Fibroblast of skin of left quadriceps (primary cell): ENCODE measurements at regions not wholly inside any gene's neighbourhood (a gene's known extent, or its start where the extent isn't known, plus 50 kb on each side); places are given as distances from the start of the nearest gene placed in this dataset.

Source experiments
- DNase-seq, 2 experiments: peaks; one replicate each; pipeline ENCODE4 v3.0.0-alpha.2; 2013; ENCODE audit warnings: low read depth in 2 of 2

DNA sequence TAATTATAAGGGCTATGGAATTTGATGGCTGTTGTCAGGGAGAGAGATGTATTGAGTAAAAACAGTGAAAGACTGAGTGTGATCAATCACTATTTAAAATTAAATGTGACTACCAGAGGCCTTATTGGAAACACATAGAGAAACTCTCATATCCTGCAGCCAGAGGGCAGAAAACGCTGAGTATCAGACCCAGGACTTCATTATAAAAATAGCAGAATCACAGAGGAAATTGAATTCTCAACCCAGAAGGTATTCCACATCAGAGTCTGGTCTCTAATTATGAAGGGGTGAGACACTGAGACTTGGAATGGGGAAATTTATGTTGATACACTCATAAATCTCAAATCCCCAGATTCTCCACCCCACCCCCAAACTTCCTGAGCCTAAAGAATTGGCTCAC is 69.5 kb upstream of the IL6 start:
- no peak for DNase-seq

DNA sequence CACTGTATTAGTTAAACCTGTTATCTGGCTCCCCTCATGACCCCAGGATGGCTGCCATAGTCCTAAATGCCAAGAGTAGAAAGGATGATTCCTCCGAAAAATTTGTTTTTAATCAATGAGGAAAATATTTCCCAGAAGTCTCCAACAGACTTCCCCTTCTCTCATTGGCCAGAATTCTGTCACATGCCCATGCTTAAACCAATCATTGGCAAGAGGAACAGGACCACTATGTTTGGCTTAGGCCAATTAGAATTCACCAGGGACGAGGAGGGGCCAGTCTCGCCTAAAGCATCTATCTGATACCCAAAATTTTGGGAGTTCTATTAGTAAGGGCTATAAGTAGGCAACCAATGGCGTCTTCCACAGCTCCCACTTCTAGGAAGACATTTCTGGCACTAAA is 71.2 kb upstream of the IL6 start:
- no peak for DNase-seq

DNA sequence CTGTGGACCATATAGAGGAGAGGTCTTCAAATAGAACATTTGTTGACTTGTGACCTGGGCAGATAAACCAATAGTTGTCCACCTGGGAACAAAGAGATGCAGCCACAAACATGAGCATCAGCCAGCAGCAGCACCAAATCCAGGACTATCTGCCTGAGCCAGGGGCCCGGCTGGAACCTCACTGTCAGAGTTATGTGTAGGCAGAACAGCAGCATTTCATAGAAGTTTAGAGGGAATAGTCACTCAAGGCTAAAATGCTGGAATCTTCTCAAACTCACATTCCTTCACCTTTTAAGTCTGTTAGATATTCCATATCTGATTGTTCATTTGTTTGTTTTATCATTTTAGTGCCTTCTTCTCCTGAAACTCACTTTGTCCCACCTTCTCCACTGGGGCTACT is 72.2 kb upstream of the IL6 start:
- no peak for DNase-seq

DNA sequence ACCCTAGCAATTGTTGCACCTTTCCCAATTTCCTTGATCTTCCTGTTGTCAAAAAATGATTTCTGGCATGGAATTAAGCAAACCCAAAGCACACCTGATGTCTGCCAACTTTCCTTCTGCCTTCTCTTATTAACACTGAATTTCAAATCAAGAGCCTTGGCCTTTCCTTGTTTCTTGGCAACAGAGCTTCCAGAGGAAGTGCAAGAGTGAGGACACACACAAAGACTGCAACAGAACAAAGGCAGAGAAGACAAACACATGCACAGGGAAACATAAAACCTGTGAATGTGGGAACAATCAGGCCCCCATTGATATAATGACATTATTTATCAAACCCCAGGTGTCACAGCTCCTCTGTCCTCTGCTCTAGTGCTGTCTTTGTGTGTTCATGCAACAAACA is 73.0 kb upstream of the IL6 start:
- DNase-seq: no peak

DNA sequence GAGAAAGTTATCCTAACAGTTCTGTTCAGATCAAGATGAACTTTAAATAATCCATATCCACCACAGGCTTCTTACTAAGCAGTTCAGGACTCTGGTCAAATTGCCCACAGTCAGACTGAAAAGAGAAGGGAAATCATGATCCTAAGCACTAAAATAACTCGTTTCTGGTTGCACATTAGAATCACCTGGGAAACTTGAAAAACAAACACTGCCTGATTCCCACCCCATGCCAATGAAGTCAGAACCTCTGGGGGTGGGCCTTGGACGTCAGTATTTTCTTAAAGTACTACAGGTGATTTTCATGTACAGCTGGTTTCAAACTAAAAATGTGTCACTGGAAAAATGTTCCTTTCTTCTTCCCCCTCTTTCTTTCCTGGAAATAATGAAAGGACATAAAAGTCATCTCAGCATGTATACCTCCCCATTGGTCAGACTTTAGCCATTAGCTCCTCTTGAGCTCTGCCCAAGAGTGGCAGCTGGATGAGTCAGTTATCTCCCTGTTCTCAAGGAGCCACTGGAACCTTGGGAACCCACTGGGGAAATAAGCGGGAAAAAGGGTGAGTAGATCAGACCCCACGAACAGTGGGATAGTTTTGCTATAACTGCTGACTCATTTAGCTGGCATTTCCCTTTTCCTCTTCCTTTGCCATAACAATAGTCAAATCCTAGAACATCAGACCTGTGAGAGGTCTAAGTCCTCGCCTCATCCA is 75.3 kb upstream of the IL6 start:
- DNase-seq: no peak

DNA sequence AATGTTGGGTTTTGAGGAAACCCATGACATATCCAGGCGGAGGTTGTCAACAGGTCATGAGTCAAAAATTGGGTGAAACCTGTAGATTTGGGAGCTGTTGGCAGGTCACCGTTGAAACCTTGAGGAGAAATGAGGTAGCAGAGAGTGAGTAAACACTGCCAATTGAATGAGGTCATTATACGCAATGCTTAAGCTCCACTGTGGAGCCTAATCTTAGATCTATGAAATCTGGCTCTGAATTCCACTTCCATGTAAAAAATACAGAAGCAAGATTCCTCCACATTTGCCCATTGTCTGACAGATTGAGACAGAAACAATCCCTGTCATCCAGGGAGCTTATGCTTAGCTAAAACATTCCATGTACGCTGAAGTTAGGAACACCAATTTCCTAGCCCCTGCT is 76.0 kb upstream of the IL6 start:
- DNase-seq: no peak

DNA sequence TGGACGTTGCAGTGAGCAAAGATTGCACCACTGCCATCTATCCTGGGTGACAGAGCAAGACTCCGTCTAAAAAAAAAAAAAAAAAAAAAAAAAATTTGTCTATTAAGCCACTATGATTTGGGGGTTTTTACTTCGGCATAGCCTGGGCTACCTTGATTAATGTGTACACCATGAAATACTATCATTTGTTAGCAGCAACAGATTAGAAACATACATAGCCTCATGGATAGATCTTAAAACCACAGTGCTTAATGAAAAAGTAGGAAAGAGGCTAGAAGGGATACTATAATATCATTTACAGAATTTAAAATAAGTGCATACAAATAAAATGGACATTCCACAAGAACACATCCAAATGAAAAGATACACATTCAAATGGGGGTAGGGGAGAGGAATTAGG is 77.3 kb upstream of the IL6 start:
- DNase-seq: no peak

DNA sequence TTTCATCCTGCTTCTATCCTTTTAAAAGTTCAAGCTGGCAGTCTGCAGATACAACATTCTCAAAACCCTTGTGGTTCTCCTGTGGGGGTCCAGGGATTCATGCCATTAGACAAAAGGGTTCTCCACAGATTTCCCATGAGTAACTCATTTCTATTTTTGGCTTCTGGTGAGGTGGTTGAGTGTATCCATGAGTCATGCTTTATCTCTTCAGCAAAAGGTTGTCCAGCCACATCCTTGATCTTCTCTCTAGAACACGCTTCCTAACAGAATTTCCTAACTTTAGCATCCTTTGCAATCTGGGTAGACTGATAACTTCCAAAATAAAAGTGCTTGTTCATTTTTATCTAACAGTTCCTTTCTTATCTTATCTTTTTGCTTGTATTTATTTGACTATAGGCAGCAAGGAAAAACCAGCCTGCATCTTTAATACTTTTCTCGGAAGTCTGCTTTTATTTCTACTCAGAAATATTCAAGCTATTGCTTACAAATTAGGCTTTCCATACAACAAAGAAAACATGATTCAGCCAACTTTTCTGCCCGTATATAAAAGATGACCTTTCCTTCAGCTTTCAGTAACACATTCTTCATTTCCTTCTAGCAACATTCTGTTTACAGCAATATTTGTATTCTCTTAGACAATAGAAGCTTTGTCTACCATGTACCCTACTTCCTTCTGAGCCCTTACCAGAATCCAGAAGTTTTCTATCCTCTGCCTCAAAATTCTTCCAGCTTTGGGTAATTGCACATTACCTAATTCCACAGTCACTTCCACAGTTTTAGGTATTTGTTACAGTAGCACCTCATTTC is 79.3 kb upstream of the IL6 start:
- DNase-seq: peak; percentile 58 to 61

DNA sequence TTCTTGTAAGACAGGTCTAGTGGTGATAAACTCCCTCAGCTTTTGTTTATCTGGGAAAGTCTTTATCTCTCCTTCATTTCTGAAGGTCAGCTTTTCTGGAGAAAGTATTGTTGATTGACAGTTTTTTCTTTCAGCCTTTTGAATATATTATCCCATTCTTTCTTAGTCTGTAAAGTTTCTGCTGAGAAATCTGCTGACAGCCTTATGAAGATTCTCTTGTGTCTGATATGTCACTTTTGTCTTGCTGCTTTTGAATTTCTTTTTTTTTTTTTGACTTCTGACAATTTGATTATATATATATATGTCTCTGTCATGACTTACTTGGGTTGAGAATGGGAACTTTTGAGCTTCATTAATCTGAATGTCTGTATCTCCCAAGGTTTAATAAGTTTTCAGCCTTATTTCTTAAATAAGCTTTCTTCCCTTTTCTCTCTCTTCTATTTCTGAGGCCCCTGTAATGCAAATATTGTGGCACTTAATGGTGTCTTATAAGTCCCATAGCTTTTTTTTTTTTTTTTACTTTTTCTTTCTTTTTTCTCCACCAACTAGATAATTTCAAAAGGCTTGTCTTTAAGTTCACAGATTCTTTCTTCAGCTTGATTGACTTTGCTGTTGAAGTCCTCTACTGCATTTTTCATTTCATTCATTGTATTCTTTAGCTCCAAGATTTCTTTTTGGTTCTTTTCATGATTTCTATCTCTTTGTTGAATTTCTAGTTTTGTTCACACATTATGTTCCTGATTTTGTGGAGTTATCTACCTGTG is 81.4 kb upstream of the IL6 start:
- no peak for DNase-seq

DNA sequence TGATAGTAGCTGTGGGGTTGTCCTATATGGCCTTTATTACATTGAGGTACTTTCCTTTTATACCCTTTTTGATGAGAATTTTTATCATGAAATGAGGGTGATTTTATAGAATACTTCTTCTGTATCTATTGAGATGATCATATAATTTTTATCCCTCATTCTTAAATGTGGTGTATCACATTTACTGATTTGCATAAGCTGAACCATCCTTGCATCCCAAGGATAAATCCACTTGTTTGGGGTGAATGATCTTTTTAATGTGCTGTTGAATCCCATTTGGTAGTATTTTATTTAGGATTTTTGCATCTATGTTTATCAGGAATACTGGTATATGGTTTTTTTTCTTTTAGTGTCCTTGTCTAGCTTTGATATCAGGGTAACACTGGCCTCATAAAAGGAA is 84.5 kb upstream of the IL6 start:
- DNase-seq: no peak

DNA sequence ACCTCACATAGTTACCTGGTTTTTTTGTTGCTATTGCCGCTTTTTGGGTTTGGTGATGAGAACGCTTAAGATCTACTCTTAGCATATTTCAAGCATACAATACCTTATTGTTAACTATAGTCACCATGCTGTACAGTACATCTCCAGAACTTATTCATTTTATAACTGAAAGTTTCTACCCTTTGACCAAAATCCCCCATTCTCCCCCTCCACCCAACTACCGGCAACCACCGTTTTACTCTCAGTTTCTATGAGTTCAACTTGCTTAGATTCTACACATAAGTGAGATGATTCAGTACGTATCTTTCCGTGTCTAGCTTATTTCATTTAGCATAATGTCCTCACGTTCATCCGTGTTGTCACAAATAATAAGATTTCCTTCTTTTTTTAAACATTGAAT is 86.7 kb upstream of the IL6 start:
- no peak for DNase-seq

DNA sequence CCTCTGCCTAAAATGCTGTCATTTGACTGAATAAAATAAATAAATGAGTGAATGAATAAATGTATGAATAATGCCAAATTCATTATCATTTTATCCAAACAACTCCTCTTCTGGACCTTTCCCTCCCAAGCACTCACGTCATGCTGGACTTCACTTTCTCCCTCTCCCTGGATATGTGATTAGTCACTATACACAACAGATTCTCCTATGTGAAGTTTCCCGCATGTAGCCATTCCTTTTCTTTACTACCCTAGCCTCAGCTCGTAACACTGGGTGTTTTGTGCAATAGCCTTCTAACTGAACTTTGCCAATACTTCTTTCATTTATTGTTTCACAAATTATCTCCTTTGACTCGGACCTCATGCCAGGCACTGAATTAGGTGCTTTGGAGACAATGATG is 87.6 kb upstream of the IL6 start:
- DNase-seq: no peak

DNA sequence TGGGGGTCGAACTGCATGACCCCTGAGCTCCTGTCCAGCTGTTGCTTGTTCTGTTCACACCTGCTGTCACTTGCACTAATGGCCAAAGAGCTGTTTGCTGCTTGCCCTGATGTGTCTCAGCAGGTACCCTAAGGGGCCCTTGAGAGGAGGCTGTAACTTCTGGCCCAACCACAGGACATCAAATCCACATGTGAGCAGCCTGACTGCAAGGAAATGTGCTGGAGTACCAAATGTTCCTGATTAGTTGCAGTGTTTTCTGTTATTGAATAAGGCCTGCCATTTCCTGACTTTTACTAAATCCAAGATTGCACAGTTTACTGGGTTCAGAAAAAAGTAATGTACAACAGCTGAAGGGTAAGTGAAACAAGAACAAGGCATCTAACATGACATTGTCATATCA is 91.7 kb upstream of the IL6 start:
- DNase-seq: no peak

DNA sequence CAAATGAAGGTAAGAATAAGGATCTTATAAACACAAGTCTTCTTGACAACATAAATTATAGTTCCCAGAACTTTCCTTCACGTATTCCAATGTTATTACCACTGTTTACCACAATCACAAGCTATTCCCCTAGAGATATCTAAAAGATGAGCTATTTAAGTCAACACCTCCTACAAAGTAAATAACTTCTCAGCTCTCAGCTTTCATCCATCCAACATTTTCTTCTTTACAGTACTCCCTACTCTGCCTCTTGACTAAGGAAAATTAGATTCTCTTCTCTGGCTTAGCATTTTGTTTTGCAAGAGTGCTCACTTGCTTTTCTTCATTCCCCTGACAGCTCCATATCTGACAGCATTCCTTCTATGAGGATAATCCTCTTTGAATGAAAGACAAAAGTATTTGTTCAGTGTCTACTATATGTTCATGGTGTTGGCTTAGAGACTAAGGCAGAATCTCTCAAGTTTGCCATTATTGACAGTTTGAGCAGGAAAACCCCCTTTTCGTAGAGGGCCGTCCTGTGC is 93.0 kb upstream of the IL6 start:
- no peak for DNase-seq

DNA sequence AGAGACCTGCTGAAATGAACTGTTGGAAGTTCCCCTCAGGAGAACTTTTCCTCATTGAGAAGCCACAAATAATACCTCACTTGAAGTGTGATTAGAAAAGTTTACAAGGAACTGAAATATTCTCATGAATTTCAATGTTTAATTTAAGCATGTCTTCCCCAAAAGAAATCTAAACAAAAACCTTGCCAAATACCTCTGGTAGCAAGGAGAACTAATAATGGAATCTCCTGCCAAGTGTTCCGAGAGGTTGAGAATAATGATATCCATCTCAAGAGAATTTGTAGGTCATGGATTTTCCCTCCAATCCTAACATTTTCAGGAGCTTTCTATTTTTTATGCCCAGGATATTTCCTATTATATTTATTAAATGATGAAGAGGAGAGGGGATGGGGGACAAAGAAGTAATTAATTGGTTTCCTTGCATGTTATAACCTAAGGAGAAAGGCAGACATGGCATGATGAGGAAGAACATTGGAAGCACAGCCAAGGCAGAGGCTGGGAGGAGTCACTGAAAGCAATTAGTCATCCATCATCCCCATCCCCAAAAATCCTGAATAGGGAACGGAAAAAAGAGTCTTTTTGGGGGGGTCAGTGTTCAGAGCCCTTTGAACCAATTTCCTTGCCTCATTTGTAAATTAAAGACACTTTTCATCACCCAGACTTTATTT is 93.6 kb upstream of the IL6 start:
- no peak for DNase-seq

DNA sequence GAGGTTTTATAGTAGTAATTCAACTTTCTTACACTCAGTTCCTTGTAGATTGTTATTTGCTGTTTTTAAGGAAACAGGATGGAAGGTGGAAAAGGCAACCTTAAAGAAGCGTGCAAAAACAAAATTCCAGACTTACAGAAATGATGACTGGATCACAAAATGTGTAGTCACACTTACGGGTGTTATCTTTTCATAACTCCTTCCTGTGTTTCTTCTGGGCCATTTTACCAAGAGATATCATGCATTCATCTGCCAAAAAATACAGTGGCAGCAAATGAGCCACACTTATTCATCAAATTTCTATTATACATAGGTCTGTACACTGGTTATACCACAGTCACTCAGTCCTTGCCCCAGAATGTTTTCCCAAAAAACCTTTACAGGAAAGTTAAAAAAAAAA is 94.3 kb upstream of the IL6 start:
- no peak for DNase-seq

DNA sequence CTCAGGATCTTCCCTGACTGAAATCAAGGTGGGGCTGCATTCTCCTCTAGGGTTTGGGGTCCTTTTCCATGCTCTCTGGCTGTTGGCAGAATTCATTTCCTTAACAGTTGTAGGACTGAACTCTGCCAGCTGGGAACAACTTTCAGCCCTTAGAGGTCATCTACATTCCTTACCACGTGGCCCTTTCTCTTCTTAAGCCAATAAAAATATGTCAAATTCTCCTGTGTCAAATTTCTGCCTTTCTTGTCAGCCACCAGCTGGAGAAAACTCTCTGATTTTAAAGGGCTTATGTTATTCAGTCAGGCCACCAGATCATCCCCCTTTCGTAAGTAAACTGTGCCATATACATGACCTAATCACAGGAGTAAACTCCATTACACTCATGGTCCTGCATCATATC is 95.3 kb upstream of the IL6 start:
- no peak for DNase-seq

DNA sequence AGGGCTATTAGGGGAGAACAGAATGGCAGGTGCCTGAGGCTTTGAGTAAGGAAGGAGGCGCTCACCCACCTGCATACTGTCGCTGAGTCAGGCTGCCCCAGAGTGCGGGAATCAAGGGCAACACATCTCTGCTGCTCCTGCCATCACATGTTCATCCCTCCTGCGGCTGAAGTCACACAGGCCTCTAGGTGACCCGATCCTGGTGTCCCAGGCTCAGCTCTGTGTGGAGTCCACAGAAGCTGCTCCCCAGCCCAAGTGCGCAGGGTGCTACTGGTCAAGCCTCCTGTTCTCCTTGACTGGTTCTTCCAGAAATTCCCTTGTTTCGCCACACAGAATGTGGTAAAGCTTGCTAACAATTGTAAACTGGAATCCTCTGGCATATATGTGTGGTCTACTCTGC is 96.9 kb upstream of the IL6 start:
- no peak for DNase-seq

DNA sequence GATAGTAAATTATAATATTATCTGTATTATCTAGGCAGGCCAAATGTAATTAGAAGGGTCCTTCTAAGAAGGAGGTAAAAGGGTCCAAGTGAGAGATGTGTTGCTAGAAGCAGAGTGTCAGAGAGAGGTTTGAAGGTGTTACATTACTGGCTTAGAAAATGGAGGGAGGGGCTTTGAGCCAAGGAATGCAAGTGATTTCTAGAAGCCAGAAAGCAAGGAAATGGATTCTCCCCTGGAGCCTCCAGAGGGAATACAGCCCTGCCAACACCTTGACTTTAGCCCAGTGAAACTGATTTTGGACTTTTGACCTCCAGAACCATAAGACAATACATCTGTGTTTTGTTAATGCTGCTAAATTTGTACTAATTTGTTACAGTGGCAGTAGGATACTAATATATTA is 97.9 kb upstream of the IL6 start:
- no peak for DNase-seq

DNA sequence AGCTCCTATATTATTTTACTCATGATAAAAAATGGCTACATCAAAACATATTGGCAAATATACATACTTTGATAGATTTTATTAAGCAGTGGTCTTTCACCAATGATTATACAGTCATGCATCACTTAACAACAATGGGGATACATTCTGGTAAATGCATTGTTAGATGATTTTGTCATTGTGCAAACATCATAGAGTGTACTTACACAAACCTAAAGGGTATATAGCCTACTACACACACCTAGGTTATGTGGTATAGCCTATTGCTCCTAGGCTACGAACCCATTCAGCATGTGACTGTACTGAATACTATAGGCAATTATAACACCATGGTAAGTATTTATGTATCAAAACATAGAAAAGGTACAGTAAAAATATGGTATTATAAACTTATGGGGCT is 98.9 kb upstream of the IL6 start:
- DNase-seq: no peak

DNA sequence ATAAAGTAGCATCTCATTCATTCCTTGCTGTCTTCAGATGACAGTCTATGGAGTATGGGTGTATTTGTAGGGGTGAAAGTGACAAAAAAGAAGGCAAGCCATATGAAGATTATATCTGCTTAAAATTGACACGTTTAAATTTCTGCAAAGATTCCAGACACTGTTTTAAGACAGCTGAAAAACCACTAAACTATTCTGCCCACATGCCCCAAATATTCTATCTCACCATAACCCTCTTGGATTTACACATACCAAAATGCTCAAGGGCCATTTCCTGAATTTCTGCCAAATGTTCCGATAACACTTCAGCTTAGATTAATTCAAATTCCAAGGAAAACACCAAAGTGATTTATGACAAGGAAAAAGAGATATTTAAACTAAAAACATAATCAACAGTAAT is 99.9 kb upstream of the IL6 start:
- peak; percentile 82 to 86 for DNase-seq

DNA sequence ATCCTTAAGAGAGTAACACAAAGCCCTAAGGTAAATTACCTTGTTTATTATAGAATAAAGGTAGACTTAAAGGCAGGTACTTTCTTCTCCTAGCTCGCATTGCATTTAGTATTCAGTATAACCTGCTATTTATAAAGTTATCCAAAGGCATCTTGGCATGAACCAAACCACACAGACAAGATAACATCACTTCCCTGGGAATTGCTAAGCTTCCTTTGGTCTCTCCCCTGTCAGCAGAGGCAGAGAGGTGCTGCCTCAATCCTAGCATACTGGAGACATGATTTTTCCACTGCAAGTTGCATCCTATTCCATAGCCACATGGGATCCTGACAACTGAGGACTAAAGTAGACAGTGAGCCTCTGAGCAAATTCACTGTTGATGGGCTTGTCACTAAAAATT is 101.7 kb upstream of the IL6 start:
- DNase-seq: no peak
